Left kidney (tissue), 1 donor: ENCODE measurements at regions not wholly inside any gene's neighbourhood (a gene's known extent, or its start where the extent isn't known, plus 50 kb on each side); places are given as distances from the start of the nearest gene placed in this dataset.

Experiments
- DNase-seq: peaks from one replicate; pipeline ENCODE4 v3.0.0-alpha.2; 2013

GRCh38 chr14:34241185-34241711 is 220.8 kb downstream of the SPTSSA start:
- DNase-seq: no peak

GRCh38 chr14:34238610-34239009 is 223.4 kb downstream of the SPTSSA start:
- no peak for DNase-seq

GRCh38 chr14:34237677-34238076 is 224.4 kb downstream of the SPTSSA start:
- DNase-seq: no peak

- no peak for DNase-seq
Observed at GRCh38 chr14:34237081-34237480, 225.0 kb downstream of the SPTSSA start.

- no peak for DNase-seq
Observed at GRCh38 chr14:34235643-34236300, 226.3 kb downstream of the SPTSSA start.

GRCh38 chr14:34234258-34234657 is 227.8 kb downstream of the SPTSSA start:
- no peak for DNase-seq

GRCh38 chr14:34233619-34234018 is 228.4 kb downstream of the SPTSSA start:
- no peak for DNase-seq

GRCh38 chr14:34232790-34233189 is 229.2 kb downstream of the SPTSSA start:
- DNase-seq: no peak

- no peak for DNase-seq
Observed at GRCh38 chr14:34231626-34232025, 230.4 kb downstream of the SPTSSA start.

- no peak for DNase-seq
Observed at GRCh38 chr14:34229140-34229539, 232.9 kb downstream of the SPTSSA start.

GRCh38 chr14:34228650-34228976 is 233.4 kb downstream of the SPTSSA start:
- no peak for DNase-seq

GRCh38 chr14:34227834-34228649 is 234.0 kb downstream of the SPTSSA start:
- peak; percentile 72 for DNase-seq

- DNase-seq: no peak
Observed at GRCh38 chr14:34224221-34224620, 237.8 kb downstream of the SPTSSA start.

- DNase-seq: no peak
Observed at GRCh38 chr14:34223373-34224148, 238.5 kb downstream of the SPTSSA start.

- DNase-seq: no peak
Observed at GRCh38 chr14:34222867-34223266, 239.2 kb downstream of the SPTSSA start.

- DNase-seq: no peak
Observed at GRCh38 chr14:34222122-34222521, 239.9 kb downstream of the SPTSSA start.

- DNase-seq: peak; percentile 29
Observed at GRCh38 chr14:34220921-34221320, 241.1 kb downstream of the SPTSSA start.

- no peak for DNase-seq
Observed at GRCh38 chr14:34220378-34220706, 241.7 kb downstream of the SPTSSA start.

- DNase-seq: no peak
Observed at GRCh38 chr14:34219661-34220377, 242.2 kb downstream of the SPTSSA start.

GRCh38 chr14:34218881-34219280 is 243.2 kb downstream of the SPTSSA start:
- no peak for DNase-seq

GRCh38 chr14:34214961-34215360 is 247.1 kb downstream of the SPTSSA start:
- no peak for DNase-seq

GRCh38 chr14:34213332-34213731 is 248.7 kb downstream of the SPTSSA start:
- DNase-seq: no peak
